Immature natural killer cell (primary cell): ENCODE measurements at regions not wholly inside any gene's neighbourhood (a gene's known extent, or its start where the extent isn't known, plus 50 kb on each side); places are given as distances from the start of the nearest gene placed in this dataset.

ENCODE experiments used
- DNase-seq, 3 donors: peaks; one replicate each; pipeline ENCODE4 v3.0.0; 2022; ENCODE audit warnings: mixed read lengths in 1 of 3
- H3K27ac Mint-ChIP-seq, 6 donors: one replicate each; pipeline ENCODE4 v1.8.0; 2020; ENCODE audit warnings: mixed read lengths in 6 of 6, mild to moderate bottlenecking in 5 of 6, inconsistent platforms in 4 of 6, moderate library complexity in 3 of 6
- H3K27me3 Mint-ChIP-seq, 3 donors: one replicate each; pipeline ENCODE4 v1.8.0; 2020 to 2021; ENCODE audit warnings: low read depth in 3 of 3, mild to moderate bottlenecking in 3 of 3, mixed read lengths in 3 of 3, moderate library complexity in 3 of 3, inconsistent platforms in 1 of 3
- H3K36me3 Mint-ChIP-seq, 3 donors: one replicate each; pipeline ENCODE4 v1.8.0; 2020; ENCODE audit warnings: mixed read lengths in 3 of 3, inconsistent platforms in 2 of 3, mild to moderate bottlenecking in 2 of 3
- H3K4me1 Mint-ChIP-seq, 2 donors: one replicate each; pipeline ENCODE4 v1.8.0; 2020; ENCODE audit warnings: inconsistent platforms in 2 of 2, mild to moderate bottlenecking in 2 of 2, mixed read lengths in 2 of 2, moderate library complexity in 1 of 2
- H3K4me3 Mint-ChIP-seq, 5 donors: one replicate each; pipeline ENCODE4 v1.8.0; 2020; ENCODE audit warnings: mild to moderate bottlenecking in 5 of 5, mixed read lengths in 5 of 5, inconsistent platforms in 3 of 5, moderate library complexity in 3 of 5
- H3K9me3 Mint-ChIP-seq, 6 donors: one replicate each; pipeline ENCODE4 v1.8.0; 2020; ENCODE audit warnings: mild to moderate bottlenecking in 6 of 6, mixed read lengths in 6 of 6, inconsistent platforms in 4 of 6, moderate library complexity in 3 of 6

- Mint-ChIP-seq H3K27me3 (peaks cover 0 to 4% (median 3%) of the 10 kb centered on the region in 3 donors), H3K36me3 (peaks cover 0 to 7% (median 0%) of the 10 kb centered on the region in 3 donors), H3K9me3 (peaks cover 0 to 11% (median 2%) of the 10 kb centered on the region in 6 donors), H3K4me1 (peaks cover 15 to 20% of the 10 kb centered on the region in 2 donors), H3K4me3 (no peak overlapping the region), H3K27ac (peak overlapping the region in 2 of 6 donors; percentile 11 to 37)
- no peak for DNase-seq
Measured at GRCh38 chr4:104975617-104976016, 171.1 kb upstream of the TET2 start.

GRCh38 chr4:104976262-104976661 lies 170.4 kb upstream of the TET2 start:
- Mint-ChIP-seq H3K27me3 (peaks cover 0 to 4% (median 2%) of the 10 kb centered on the region in 3 donors), H3K9me3 (peaks cover 0 to 11% (median 2%) of the 10 kb centered on the region in 6 donors), H3K27ac (peak overlapping the region in 1 of 6 donors; percentile 11), H3K36me3 (peaks cover 0 to 7% (median 0%) of the 10 kb centered on the region in 3 donors), H3K4me1 (peaks cover 15 to 20% of the 10 kb centered on the region in 2 donors), H3K4me3 (no peak overlapping the region)
- no peak for DNase-seq

- no peak for DNase-seq
- Mint-ChIP-seq H3K4me1 (peaks cover 0 to 4% of the 10 kb centered on the region in 2 donors), H3K9me3 (peaks cover 0 to 11% (median 1%) of the 10 kb centered on the region in 6 donors), H3K36me3 (peaks cover 0 to 12% (median 0%) of the 10 kb centered on the region in 3 donors), H3K27ac (no peak overlapping the region), H3K27me3 (peaks cover 0 to 4% (median 0%) of the 10 kb centered on the region in 3 donors), H3K4me3 (no peak overlapping the region)
Measured at GRCh38 chr4:104979083-104979760, 167.5 kb upstream of the TET2 start.

- Mint-ChIP-seq H3K4me1 (peaks cover 0 to 3% of the 10 kb centered on the region in 2 donors), H3K36me3 (peaks cover 0 to 12% (median 0%) of the 10 kb centered on the region in 3 donors), H3K4me3 (no peak overlapping the region), H3K27me3 (peaks cover 0 to 4% (median 2%) of the 10 kb centered on the region in 3 donors), H3K9me3 (peaks cover 0 to 11% (median 1%) of the 10 kb centered on the region in 6 donors), H3K27ac (no peak overlapping the region)
- DNase-seq, result no peak
Measured at GRCh38 chr4:104983615-104984179, 163.0 kb upstream of the TET2 start.

- H3K27ac Mint-ChIP-seq, result no peak overlapping the region
Measured at GRCh38 chr4:104986306-104986705, 160.4 kb upstream of the TET2 start.

GRCh38 chr4:104989371-104989770 lies 157.3 kb upstream of the TET2 start:
- Mint-ChIP-seq H3K4me1 (no peaks in the 10 kb centered on the region), H3K9me3 (peaks cover 0 to 8% (median under 1%) of the 10 kb centered on the region in 6 donors), H3K27ac (no peak overlapping the region), H3K27me3 (peaks cover 0 to 2% (median 0%) of the 10 kb centered on the region in 3 donors), H3K4me3 (no peak overlapping the region), H3K36me3 (peaks cover 0 to 10% (median 4%) of the 10 kb centered on the region in 3 donors)
- DNase-seq, result no peak

More at GRCh38 chr4:104986306-104986705, 160.4 kb upstream of the TET2 start:
- no peak for DNase-seq
- peaks cover 0 to 2% (median 0%) of the 10 kb centered on the region in 3 donors for H3K27me3 Mint-ChIP-seq
- H3K4me1 Mint-ChIP-seq, result no peaks in the 10 kb centered on the region
- no peak overlapping the region for H3K4me3 Mint-ChIP-seq
- H3K36me3 Mint-ChIP-seq, result peaks cover 0 to 5% (median 0%) of the 10 kb centered on the region in 3 donors
- no peaks in the 10 kb centered on the region for H3K9me3 Mint-ChIP-seq

GRCh38 chr4:105002278-105002677 lies 144.4 kb upstream of the TET2 start:
- no peaks in the 10 kb centered on the region for H3K36me3 Mint-ChIP-seq
- H3K27me3 Mint-ChIP-seq, result peaks cover 0 to 4% (median 2%) of the 10 kb centered on the region in 3 donors
- no peak overlapping the region for H3K4me3 Mint-ChIP-seq
- H3K27ac Mint-ChIP-seq, result no peak overlapping the region
- no peak for DNase-seq
- no peaks in the 10 kb centered on the region for H3K4me1 Mint-ChIP-seq
- no peaks in the 10 kb centered on the region for H3K9me3 Mint-ChIP-seq

- Mint-ChIP-seq H3K4me3 (no peak overlapping the region), H3K27me3 (peaks cover 0 to 5% (median 3%) of the 10 kb centered on the region in 3 donors), H3K27ac (no peak overlapping the region), H3K4me1 (no peaks in the 10 kb centered on the region), H3K9me3 (peaks cover 5 to 12% (median 8%) of the 10 kb centered on the region in 6 donors), H3K36me3 (peaks cover 7 to 11% (median 10%) of the 10 kb centered on the region in 3 donors)
- no peak for DNase-seq
Measured at GRCh38 chr4:105014234-105014633, 132.4 kb upstream of the TET2 start.

- Mint-ChIP-seq H3K27ac (peak overlapping the region in 1 of 6 donors; percentile 64), H3K4me3 (no peak overlapping the region), H3K36me3 (peaks cover 5 to 10% (median 7%) of the 10 kb centered on the region in 3 donors), H3K4me1 (no peaks in the 10 kb centered on the region), H3K9me3 (peaks cover 5 to 8% (median 7%) of the 10 kb centered on the region in 6 donors), H3K27me3 (peaks cover 2 to 5% (median 3%) of the 10 kb centered on the region in 3 donors)
- DNase-seq, result no peak
Measured at GRCh38 chr4:105014635-105015034, 132.0 kb upstream of the TET2 start.

GRCh38 chr4:105015750-105016149 lies 130.9 kb upstream of the TET2 start:
- H3K4me3 Mint-ChIP-seq, result no peak overlapping the region
- H3K36me3 Mint-ChIP-seq, result peaks cover 0 to under 1% (median 0%) of the 10 kb centered on the region in 3 donors
- no peak for DNase-seq
- H3K4me1 Mint-ChIP-seq, result no peaks in the 10 kb centered on the region
- H3K27me3 Mint-ChIP-seq, result peaks cover 3% of the 10 kb centered on the region in 3 donors
- H3K27ac Mint-ChIP-seq, result no peak overlapping the region
- H3K9me3 Mint-ChIP-seq, result peaks cover 0 to 2% (median 0%) of the 10 kb centered on the region in 6 donors

GRCh38 chr4:105022811-105023667 lies 123.6 kb upstream of the TET2 start:
- Mint-ChIP-seq H3K36me3 (peaks cover 3 to 6% (median 6%) of the 10 kb centered on the region in 3 donors), H3K4me3 (no peak overlapping the region), H3K27ac (no peak overlapping the region), H3K27me3 (peaks cover 0 to 3% (median 1%) of the 10 kb centered on the region in 3 donors), H3K9me3 (peaks cover 0 to 9% (median 6%) of the 10 kb centered on the region in 6 donors), H3K4me1 (no peaks in the 10 kb centered on the region)
- no peak for DNase-seq

- peak overlapping the region in 1 of 6 donors; percentile 16 for H3K27ac Mint-ChIP-seq
- H3K9me3 Mint-ChIP-seq, result peaks cover 0 to 9% (median 6%) of the 10 kb centered on the region in 6 donors
- peaks cover 0 to 3% (median 1%) of the 10 kb centered on the region in 3 donors for H3K27me3 Mint-ChIP-seq
Measured at GRCh38 chr4:105023668-105024055, 123.0 kb upstream of the TET2 start.

GRCh38 chr4:105025263-105026017 lies 121.2 kb upstream of the TET2 start:
- Mint-ChIP-seq H3K36me3 (peaks cover 3 to 6% (median 6%) of the 10 kb centered on the region in 3 donors), H3K27me3 (peaks cover 0 to 1% (median 0%) of the 10 kb centered on the region in 3 donors), H3K4me1 (no peaks in the 10 kb centered on the region), H3K4me3 (no peak overlapping the region), H3K9me3 (peaks cover 3 to 9% (median 6%) of the 10 kb centered on the region in 6 donors), H3K27ac (no peak overlapping the region)
- no peak for DNase-seq

More at GRCh38 chr4:105023668-105024055, 123.0 kb upstream of the TET2 start:
- DNase-seq, result no peak
- Mint-ChIP-seq H3K4me1 (no peaks in the 10 kb centered on the region), H3K4me3 (no peak overlapping the region), H3K36me3 (peaks cover 3 to 6% (median 6%) of the 10 kb centered on the region in 3 donors)
